B cell (primary cell): ENCODE measurements at regions not wholly inside any gene's neighbourhood (a gene's known extent, or its start where the extent isn't known, plus 50 kb on each side); places are given as distances from the start of the nearest gene placed in this dataset.

Source experiments
- EZH2 ChIP-seq: IDR thresholded peaks from 2 replicates; pipeline ENCODE4 v1.6.1; 2012; ENCODE audit warnings: borderline replicate concordance, low read depth, mild to moderate bottlenecking, moderate library complexity, low read length; ENCODE audit not compliant: insufficient read depth, poor library complexity, severe bottlenecking
- TF ChIP-seq, protein P1 (sequence below): fragments of 200-600 bp; IDR thresholded peaks from one replicate; pipeline ENCODE4 v1.8.0; 2022; ENCODE audit warnings: antibody characterized with exemption, mild to moderate bottlenecking

DNA sequence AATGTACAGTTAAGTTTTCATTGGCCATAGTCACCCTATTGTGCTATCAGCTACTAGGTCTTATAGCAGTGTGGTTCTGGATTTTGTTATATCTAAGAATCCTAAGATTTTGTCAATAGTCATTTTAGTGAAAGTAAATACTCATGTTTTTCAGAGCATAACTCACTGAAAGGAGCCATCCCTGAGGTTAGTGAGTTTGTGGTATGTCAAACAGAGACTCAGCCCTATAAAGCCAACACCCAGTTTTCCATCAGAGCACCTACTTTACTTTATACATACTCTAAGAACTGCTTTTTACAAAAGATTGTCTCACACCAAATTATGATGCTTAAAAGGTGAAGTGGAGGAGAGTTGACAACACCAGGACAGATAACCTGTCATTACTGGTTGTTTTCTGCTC lies 686.3 kb upstream of the LRFN5 start:
- TF ChIP-seq, protein P1, sequence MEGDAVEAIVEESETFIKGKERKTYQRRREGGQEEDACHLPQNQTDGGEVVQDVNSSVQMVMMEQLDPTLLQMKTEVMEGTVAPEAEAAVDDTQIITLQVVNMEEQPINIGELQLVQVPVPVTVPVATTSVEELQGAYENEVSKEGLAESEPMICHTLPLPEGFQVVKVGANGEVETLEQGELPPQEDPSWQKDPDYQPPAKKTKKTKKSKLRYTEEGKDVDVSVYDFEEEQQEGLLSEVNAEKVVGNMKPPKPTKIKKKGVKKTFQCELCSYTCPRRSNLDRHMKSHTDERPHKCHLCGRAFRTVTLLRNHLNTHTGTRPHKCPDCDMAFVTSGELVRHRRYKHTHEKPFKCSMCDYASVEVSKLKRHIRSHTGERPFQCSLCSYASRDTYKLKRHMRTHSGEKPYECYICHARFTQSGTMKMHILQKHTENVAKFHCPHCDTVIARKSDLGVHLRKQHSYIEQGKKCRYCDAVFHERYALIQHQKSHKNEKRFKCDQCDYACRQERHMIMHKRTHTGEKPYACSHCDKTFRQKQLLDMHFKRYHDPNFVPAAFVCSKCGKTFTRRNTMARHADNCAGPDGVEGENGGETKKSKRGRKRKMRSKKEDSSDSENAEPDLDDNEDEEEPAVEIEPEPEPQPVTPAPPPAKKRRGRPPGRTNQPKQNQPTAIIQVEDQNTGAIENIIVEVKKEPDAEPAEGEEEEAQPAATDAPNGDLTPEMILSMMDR: no peak
- TF ChIP-seq EZH2: no peak
